B cell (primary cell): ENCODE measurements at regions not wholly inside any gene's neighbourhood (a gene's known extent, or its start where the extent isn't known, plus 50 kb on each side); places are given as distances from the start of the nearest gene placed in this dataset.

Experiments used
- CTCF ChIP-seq: fragments of 200-600 bp; IDR thresholded peaks from one replicate; pipeline ENCODE4 v1.8.0; 2022; ENCODE audit warnings: antibody characterized with exemption, mild to moderate bottlenecking
- EZH2 ChIP-seq: IDR thresholded peaks from 2 replicates; pipeline ENCODE4 v1.6.1; 2012; ENCODE audit warnings: borderline replicate concordance, low read depth, mild to moderate bottlenecking, moderate library complexity, low read length; ENCODE audit not compliant: insufficient read depth, poor library complexity, severe bottlenecking

DNA sequence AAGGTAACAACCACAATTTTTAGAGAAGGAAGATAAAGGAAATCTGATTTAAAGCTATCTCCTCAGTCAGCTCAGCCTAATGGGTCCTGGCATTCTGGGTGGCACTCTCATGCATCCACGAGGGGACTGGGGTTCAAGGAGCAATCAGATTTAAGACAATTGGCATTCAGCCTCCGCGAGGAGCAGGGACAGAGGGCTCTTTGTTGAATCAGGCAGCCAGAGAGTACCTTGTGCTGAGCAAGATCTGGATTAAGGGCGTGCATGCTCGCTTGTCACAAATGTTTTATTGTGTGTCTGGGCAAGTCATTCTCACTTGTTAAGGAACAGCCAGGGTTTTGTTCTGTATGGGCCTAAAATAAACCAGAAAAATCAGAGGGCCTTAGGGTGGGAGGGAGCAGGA lies 475.3 kb upstream of the NRSN1 start:
- TF ChIP-seq CTCF, result no peak
- TF ChIP-seq EZH2, result no peak
